Fibroblast of villous mesenchyme (primary cell): ENCODE measurements at regions not wholly inside any gene's neighbourhood (a gene's known extent, or its start where the extent isn't known, plus 50 kb on each side); places are given as distances from the start of the nearest gene placed in this dataset.

Experiments used
- DNase-seq: peaks from one replicate; pipeline ENCODE4 v3.0.0-alpha.2; 2010; ENCODE audit warnings: low read depth
- H3K4me3 ChIP-seq: 2 replicates; pipeline ENCODE4 v1.5.1; 2011; ENCODE audit warnings: low read depth, mild to moderate bottlenecking, low read length
- TF ChIP-seq, protein P1 (sequence below): IDR thresholded peaks from 2 replicates; pipeline ENCODE4 v1.5.1; 2012; ENCODE audit warnings: low read depth, mild to moderate bottlenecking, low read length; ENCODE audit not compliant: insufficient read depth

DNA sequence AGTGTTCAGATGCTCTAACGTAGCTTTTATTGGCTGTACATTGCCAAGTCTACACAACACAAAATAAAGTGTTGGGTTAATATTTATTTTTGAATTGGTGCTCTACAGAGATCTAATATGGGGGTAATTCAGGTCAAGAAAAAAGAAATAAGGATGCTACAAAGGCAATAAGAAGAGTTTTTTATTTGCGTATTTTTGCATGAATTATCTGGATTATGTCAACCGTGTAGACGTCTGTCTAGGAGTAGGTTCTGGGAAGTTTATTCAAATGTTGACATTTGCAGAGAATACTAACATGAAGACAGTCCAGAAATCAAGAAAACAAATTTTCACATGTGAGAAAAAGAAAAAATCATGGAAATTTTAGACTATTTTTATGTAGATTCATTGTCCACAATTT is 876.7 kb upstream of the POU3F3 start:
- H3K4me3 ChIP-seq: no peak overlapping the region
- TF ChIP-seq, protein P1, sequence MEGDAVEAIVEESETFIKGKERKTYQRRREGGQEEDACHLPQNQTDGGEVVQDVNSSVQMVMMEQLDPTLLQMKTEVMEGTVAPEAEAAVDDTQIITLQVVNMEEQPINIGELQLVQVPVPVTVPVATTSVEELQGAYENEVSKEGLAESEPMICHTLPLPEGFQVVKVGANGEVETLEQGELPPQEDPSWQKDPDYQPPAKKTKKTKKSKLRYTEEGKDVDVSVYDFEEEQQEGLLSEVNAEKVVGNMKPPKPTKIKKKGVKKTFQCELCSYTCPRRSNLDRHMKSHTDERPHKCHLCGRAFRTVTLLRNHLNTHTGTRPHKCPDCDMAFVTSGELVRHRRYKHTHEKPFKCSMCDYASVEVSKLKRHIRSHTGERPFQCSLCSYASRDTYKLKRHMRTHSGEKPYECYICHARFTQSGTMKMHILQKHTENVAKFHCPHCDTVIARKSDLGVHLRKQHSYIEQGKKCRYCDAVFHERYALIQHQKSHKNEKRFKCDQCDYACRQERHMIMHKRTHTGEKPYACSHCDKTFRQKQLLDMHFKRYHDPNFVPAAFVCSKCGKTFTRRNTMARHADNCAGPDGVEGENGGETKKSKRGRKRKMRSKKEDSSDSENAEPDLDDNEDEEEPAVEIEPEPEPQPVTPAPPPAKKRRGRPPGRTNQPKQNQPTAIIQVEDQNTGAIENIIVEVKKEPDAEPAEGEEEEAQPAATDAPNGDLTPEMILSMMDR: no peak
- DNase-seq: no peak

DNA sequence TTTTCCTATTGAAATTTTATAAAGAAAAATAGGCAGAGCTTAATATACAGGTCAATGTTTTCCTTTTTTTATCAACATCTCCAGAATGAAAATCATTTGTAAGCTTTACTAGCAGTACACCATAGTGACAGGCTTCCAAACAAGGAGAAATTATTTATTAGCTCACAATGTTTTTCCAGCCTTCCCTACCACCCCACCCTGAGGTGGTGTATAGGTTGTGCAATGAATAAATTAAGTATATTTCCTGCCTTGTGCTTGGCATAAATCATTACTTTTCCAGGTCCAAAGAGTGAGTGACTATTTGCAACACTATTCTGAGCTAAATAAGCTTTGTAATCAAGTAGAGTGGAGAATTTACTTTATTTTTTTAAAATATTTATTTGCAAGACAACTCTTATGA is 876.2 kb upstream of the POU3F3 start:
- no peak overlapping the region for H3K4me3 ChIP-seq
- TF ChIP-seq, protein P1: no peak
- DNase-seq: no peak

DNA sequence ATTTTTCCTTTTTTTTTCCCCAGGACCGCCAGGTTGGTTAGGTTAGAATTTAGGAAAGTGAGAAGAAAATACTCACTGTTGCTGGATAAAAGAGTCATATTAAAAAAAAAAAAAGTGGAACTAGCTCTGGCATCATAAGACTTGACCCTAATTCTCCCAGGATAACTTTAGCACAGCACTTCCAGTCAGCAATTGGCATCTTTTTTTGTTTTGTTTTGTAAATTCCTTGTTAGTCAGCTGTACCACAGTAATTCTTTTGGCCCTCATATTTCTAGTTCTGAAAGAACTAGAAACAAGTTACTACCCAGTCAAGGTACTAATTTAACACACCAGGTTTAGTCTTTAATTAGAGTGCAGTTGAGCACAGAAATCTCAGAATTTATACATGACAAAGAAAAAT is 873.5 kb upstream of the POU3F3 start:
- DNase-seq: no peak
- no peak overlapping the region for H3K4me3 ChIP-seq
- TF ChIP-seq, protein P1: no peak

DNA sequence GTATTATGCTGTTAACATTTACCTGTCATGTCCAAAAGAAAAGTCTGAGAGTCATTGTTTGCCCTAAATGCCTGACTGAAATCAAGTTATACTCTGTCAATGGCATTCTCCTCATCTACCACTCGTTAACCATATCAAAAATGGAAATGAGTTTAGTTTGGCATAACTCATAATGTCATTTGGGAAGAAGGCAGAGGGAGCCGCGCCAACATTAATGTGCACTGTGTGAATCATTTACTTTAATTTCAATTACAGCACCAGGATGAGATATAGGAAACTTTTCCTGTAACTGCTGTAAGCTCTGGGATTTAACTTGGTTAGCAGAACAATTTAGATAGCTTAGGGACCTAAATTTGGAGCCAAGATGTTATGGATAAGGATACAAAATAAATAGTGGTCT is 871.2 kb upstream of the POU3F3 start:
- TF ChIP-seq, protein P1: no peak
- no peak overlapping the region for H3K4me3 ChIP-seq
- no peak for DNase-seq

DNA sequence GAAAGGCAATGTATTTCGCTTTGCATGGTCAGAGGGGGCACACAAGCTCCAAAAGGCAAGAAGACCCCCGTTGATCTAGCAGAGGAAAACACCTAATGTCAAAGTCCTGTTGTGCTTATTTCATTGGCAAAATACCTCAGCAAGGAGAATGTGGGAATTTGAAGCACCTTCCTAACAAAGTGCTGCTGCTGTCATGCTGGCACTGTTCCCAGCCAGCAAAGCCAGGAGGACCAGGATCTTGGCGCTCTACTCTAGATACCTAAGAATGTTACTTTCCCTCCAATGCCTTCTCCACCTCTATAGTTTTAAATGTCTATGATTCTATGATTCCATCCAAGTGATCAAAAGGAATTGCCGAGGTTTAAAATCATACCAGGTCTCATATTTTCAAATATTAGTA is 867.9 kb upstream of the POU3F3 start:
- DNase-seq: no peak
- TF ChIP-seq, protein P1: no peak
- H3K4me3 ChIP-seq: no peak overlapping the region

DNA sequence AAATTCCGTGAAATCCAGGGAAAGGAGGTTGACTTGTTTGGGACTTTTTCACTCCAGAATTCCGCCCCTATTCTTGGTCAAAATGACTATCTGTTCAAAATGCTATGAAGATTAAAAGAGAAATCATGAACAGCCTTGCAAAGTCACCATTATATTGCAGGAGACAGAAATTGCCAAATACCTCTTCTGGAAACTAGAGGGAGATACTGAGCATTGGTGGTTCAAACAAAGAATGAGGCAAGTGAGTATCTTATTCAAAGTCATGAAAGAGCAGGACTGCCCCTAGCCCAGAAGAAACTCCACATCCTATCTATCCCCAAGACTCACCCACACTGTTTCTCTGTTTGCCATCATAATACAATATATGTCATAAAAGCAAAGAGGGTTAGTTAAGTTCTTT is 862.3 kb upstream of the POU3F3 start:
- DNase-seq: no peak
- TF ChIP-seq, protein P1: no peak
- no peak overlapping the region for H3K4me3 ChIP-seq

DNA sequence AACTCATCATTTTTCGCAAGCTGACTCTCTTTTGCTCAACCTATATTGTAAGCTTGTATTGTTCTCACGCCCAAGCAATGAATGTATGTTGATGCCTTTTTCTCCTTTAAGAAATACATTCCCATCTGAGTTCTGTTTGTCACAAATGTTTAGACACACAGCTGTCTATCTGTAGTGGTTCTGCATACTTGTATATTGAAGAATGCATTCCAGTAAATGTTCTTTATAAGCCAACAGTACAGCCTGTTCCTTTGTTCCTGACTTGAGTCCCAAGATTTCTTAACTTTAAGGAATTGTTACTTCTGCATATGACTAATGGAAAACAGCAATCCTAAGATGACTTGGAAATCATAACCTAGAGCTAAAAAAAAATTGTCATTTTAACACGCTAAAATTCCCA is 849.1 kb upstream of the POU3F3 start:
- DNase-seq: no peak
- TF ChIP-seq, protein P1: no peak
- H3K4me3 ChIP-seq: no peak overlapping the region
